KMS-11 (cell line): ENCODE measurements at regions not wholly inside any gene's neighbourhood (a gene's known extent, or its start where the extent isn't known, plus 50 kb on each side); places are given as distances from the start of the nearest gene placed in this dataset.

Source experiments
- H2AFZ ChIP-seq: fragments of 200-600 bp; sonication (generic); 2 replicates; pipeline ENCODE4 v1.6.1; 2016; ENCODE audit warnings: antibody characterized with exemption, mixed run types, low read depth
- H3K27ac ChIP-seq: fragments of 200-600 bp; sonication (generic); 2 replicates; pipeline ENCODE4 v1.6.1; 2016; ENCODE audit warnings: mild to moderate bottlenecking, mixed run types
- H3K27me3 ChIP-seq: fragments of 200-600 bp; sonication (generic); 2 replicates; pipeline ENCODE4 v1.6.1; 2017; ENCODE audit warnings: mild to moderate bottlenecking, low read depth, mixed run types, moderate library complexity; ENCODE audit not compliant: insufficient read depth
- H3K36me3 ChIP-seq: fragments of 200-600 bp; sonication (generic); 2 replicates; pipeline ENCODE4 v1.6.1; 2017; ENCODE audit warnings: mild to moderate bottlenecking, mixed run types; ENCODE audit not compliant: insufficient read depth
- H3K4me1 ChIP-seq: fragments of 200-600 bp; sonication (generic); 2 replicates; pipeline ENCODE4 v1.6.1; 2016; ENCODE audit warnings: mild to moderate bottlenecking, low read depth, mixed run types; ENCODE audit not compliant: poor library complexity, severe bottlenecking
- H3K4me2 ChIP-seq: fragments of 200-600 bp; sonication (generic); 2 replicates; pipeline ENCODE4 v1.7.0; 2016; ENCODE audit warnings: mild to moderate bottlenecking, mixed run types
- H3K4me3 ChIP-seq: fragments of 200-600 bp; sonication (generic); IDR thresholded peaks from 2 replicates; pipeline ENCODE4 v1.6.1; 2017; ENCODE audit warnings: low read depth, low read length, mixed read lengths; ENCODE audit not compliant: insufficient read depth
- H3K79me2 ChIP-seq: fragments of 200-600 bp; sonication (generic); 2 replicates; pipeline ENCODE4 v1.6.1; 2016; ENCODE audit warnings: low read depth, mixed run types; ENCODE audit not compliant: insufficient read depth
- H3K9ac ChIP-seq: fragments of 200-600 bp; sonication (generic); 2 replicates; pipeline ENCODE4 v1.6.1; 2016; ENCODE audit warnings: mild to moderate bottlenecking, mixed run types
- H4K20me1 ChIP-seq: fragments of 200-600 bp; sonication (generic); 2 replicates; pipeline ENCODE4 v1.6.1; 2016; ENCODE audit warnings: mild to moderate bottlenecking, mixed run types; ENCODE audit not compliant: insufficient read depth
- CTCF ChIP-seq: fragments of 200-600 bp; sonication (generic); conservative IDR thresholded peaks from 2 replicates; pipeline ENCODE4 v1.6.1; 2017; ENCODE audit warnings: low read depth, mild to moderate bottlenecking, antibody characterized with exemption, low read length, moderate library complexity, mixed read lengths

- TF ChIP-seq CTCF = no peak
- Histone ChIP-seq H3K36me3 (no peaks in the 10 kb centered on the region), H3K27ac (no peak overlapping the region), H2AFZ (no peak overlapping the region), H3K27me3 (no peaks in the 10 kb centered on the region), H3K9ac (no peak overlapping the region), H3K4me1 (peaks cover 6% of the 10 kb centered on the region), H3K79me2 (no peaks in the 10 kb centered on the region), H3K4me2 (no peak overlapping the region), H3K4me3 (no peak overlapping the region), H4K20me1 (no peaks in the 10 kb centered on the region)
Observed at GRCh38 chr7:142590077-142590476, 159.2 kb upstream of the PRSS1 start.

- H2AFZ ChIP-seq = peak overlapping the region; percentile 44; the same call in 1 of the 2 replicates
- H3K27me3 ChIP-seq = no peaks in the 10 kb centered on the region
- H3K79me2 ChIP-seq = no peaks in the 10 kb centered on the region
- H3K4me3 ChIP-seq = no peak overlapping the region
- H3K36me3 ChIP-seq = no peaks in the 10 kb centered on the region
- H3K4me2 ChIP-seq = peak overlapping the region; percentile 10; the same call in 1 of the 2 replicates
- peak overlapping the region; percentile 11; the same call in 1 of the 2 replicates for H3K27ac ChIP-seq
- peaks cover 20% of the 10 kb centered on the region for H3K4me1 ChIP-seq
- H4K20me1 ChIP-seq = no peaks in the 10 kb centered on the region
- H3K9ac ChIP-seq = no peak overlapping the region
- TF ChIP-seq CTCF = peak; percentile 88
Observed at GRCh38 chr7:142587578-142588191, 161.6 kb upstream of the PRSS1 start.

DNA sequence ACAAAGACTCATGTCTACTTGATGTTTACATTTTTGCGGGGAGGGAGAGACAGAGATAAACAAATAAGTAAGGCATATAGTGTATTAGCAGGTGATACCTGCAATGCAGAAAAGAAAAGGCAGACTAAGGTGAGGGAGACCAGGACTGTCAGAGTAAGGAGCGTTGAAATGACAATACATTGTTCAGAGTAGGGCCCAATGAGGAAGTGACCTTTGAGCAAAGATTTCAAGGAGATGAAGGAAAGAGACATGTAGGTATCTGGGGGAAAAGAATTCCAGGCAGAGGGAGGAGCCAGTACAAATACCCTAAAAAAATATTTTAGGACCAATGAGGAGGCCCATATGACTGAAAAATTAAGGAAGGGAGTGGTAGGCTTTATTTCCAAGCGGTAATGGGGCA is 162.7 kb upstream of the PRSS1 start:
- Histone ChIP-seq H3K4me1 (peaks cover 20% of the 10 kb centered on the region), H3K4me3 (no peak overlapping the region), H4K20me1 (no peaks in the 10 kb centered on the region), H3K27me3 (no peaks in the 10 kb centered on the region), H3K9ac (no peak overlapping the region), H2AFZ (no peak overlapping the region), H3K36me3 (no peaks in the 10 kb centered on the region), H3K79me2 (no peaks in the 10 kb centered on the region), H3K4me2 (no peak overlapping the region), H3K27ac (no peak overlapping the region)
- TF ChIP-seq CTCF = no peak

GRCh38 chr7:142585425-142585824 is 163.8 kb upstream of the PRSS1 start:
- H3K36me3 ChIP-seq = no peaks in the 10 kb centered on the region
- peaks cover 20% of the 10 kb centered on the region for H3K4me1 ChIP-seq
- H3K4me3 ChIP-seq = no peak overlapping the region
- no peak overlapping the region for H2AFZ ChIP-seq
- H3K27ac ChIP-seq = no peak overlapping the region
- H3K79me2 ChIP-seq = no peaks in the 10 kb centered on the region
- H3K27me3 ChIP-seq = no peaks in the 10 kb centered on the region
- no peak overlapping the region for H3K4me2 ChIP-seq
- TF ChIP-seq CTCF = no peak
- H3K9ac ChIP-seq = no peak overlapping the region
- no peaks in the 10 kb centered on the region for H4K20me1 ChIP-seq
